ENCODE measurements at regions not wholly inside any gene's neighbourhood (a gene's known extent, or its start where the extent isn't known, plus 50 kb on each side); places are given as distances from the start of the nearest gene placed in this dataset.

- TF ChIP-seq USF1 (IDR thresholded peaks at IDR 0.05), result no peak
- no peak for TF ChIP-seq TCF12 (IDR thresholded peaks at IDR 0.05; ENCODE audit: low read depth)
- TF ChIP-seq EGR1 (IDR thresholded peaks at IDR 0.05), result no peak
- no peak for TF ChIP-seq EP300 (IDR thresholded peaks at IDR 0.05; ENCODE audit: borderline replicate concordance)
- no peak for TF ChIP-seq CEBPB (IDR thresholded peaks at IDR 0.05)
- no peak for TF ChIP-seq YY1 (IDR thresholded peaks at IDR 0.05; ENCODE audit: low read depth)
- no peak for TF ChIP-seq RAD21 (IDR thresholded peaks at IDR 0.05; ENCODE audit: low read depth)
- no peak for TF ChIP-seq ZBTB7A (IDR thresholded peaks at IDR 0.05; ENCODE audit: low read depth)
- no peak for TF ChIP-seq TAF1 (IDR thresholded peaks at IDR 0.05; ENCODE audit: low read depth)
- no peak for TF ChIP-seq REST (IDR thresholded peaks at IDR 0.05; ENCODE audit: low read depth)
- TF ChIP-seq FOXM1 (IDR thresholded peaks at IDR 0.05; ENCODE audit: borderline replicate concordance, low read depth), result no peak
- TF ChIP-seq MAX (IDR thresholded peaks at IDR 0.05), result no peak
- TF ChIP-seq TEAD4 (IDR thresholded peaks at IDR 0.05), result peak; percentile 34; the same call in 1 of the 2 replicates
Measured at GRCh38 chr12:33115716-33116115, 219.1 kb upstream of the PKP2 start.
